ENCODE measurements at regions not wholly inside any gene's neighbourhood (a gene's known extent, or its start where the extent isn't known, plus 50 kb on each side); places are given as distances from the start of the nearest gene placed in this dataset.

DNA sequence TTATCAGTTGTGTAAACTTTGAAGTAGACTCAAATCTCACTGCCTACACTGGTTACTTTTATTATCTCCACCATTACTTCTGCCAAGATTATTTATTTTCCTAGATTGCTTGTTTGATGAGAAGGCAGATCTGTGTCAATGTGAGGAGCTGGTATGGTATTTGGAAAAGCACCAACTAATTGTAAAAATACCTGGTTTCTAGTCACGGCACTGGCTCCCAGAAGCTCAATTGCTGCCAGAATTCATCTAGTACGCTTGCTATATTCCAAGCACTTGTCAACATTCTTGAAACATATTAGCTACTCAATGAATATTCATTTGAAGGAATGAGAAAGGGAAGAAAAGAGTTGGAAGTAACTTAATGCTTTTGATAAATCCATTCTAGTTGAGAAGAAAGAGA, 1376.8 kb upstream of the ADGRL3 start:
- TF ChIP-seq JUN (CRISPR knock-in tag; IDR thresholded peaks at IDR 0.05) (no peak), SMAD3 (CRISPR knock-in tag; IDR thresholded peaks at IDR 0.05; ENCODE audit: borderline replicate concordance) (no peak)

Data from WTC11 (cell line).